ENCODE measurements at regions not wholly inside any gene's neighbourhood (a gene's known extent, or its start where the extent isn't known, plus 50 kb on each side); places are given as distances from the start of the nearest gene placed in this dataset.
"Not testable (repeated sequence)": the region's sequence is repeated elsewhere in the genome, so short reads cannot be mapped to it uniquely, and the experiment has no call there.

DNA sequence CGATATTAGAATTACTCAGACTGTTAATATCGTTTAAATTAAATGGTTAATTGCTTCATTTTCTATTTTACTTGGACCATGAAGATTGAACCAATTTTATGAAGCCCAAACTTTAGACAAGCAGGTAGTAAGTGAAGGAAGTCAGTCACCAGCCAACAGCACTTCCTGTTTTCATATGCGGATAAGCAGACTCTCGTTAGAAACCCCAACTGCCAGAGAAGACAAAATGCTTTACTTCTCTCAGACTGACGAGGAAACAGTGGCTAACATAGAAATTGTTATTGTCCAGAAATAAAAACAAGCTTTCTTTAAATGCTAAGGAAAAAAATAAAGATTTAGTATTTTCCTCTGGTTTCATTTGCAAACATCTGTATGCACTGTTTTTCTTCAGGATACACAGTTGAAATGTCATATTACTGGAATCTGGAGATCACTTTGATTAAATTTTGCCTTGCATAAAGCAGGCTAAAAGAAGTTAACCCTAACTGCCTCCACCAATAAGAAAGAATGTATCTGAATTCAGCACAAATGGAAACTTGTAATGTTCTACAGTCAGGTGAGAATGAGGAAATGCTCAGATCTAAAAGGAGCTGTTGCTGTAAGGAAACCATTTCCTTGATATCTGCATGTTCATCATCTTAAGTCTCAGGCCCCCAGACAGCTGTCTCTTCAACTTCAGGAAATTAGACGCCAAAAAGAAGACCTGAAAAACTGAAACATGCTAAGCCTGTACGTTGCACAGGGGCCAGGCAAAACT lies 129.8 kb upstream of the SAMSN1 start:
- no peak for DNase-seq

DNA sequence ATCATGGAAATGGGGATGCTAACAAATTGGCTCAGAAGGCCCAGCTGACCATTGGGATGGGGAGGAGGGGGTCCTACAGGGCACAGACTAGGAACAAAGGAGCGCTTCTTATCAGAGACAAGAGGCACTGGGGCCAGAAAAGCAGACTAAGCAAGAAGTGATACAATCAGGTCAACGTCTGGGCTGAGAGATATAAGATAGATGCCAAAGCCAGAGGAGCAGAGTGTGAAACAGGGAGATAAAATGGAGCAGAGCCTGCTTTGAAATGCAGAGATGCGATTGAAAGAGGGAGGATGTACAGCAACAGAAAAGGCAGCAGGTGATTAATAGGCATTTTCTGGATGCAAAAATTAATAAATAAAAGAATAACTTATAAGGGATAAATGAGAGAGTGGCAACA lies 127.5 kb upstream of the SAMSN1 start:
- no peak for DNase-seq

DNA sequence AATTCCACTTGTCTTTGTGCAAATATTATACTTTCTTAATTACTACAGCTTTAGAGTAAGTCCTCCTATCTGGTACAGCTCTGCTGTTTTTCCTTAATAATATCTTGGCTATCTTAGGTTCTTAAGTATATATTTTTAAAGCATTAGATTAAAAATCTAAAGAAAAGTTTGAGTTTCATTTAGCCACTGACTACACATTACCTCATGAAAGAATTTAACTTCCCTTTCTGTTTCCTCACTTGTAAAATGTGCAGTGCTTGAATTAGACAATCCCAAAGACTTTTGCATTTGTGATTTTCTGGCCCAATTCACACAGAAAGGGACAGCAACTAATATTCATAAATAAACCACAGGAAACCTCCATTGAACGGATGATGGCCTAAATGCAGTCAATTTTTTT lies 126.4 kb upstream of the SAMSN1 start:
- DNase-seq, result no peak

DNA sequence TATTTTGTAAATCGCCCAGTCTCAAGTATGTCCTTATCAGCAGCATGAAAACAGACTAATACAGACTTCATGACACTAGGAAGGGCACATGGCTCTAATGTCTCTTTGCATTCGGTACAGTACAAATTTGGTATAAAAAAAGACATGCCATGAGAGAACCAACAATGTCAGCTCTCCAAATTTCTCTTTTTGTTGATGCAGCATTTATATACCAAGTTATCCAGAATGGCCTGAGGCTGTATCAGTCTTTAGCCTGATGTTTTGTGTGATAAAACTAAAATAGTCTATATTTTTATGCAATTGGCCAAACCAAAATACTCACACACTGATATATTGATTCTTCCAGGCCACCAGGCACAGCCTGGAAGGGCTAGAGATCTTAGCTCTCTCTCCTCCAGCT lies 124.3 kb upstream of the SAMSN1 start:
- no peak for DNase-seq

DNA sequence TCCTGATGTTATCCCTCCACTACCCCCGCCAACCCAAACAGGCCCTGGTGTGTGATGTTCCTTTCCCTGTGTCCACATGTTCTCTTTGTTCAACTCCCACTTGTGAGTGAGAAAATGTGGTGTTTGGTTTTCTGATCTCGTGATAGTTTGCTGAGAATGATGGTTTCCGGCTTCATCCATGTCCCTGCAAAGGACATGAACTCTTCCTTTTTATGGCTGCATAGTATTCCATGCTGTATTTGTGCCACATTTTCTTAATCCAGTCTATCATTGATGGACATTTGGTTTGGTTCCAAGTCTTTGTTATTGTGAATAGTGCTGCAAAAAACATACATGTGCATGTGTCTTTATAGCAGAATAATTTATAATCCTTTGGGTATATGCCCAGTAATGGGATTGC lies 123.0 kb upstream of the SAMSN1 start:
- DNase-seq, result not testable (repeated sequence)

DNA sequence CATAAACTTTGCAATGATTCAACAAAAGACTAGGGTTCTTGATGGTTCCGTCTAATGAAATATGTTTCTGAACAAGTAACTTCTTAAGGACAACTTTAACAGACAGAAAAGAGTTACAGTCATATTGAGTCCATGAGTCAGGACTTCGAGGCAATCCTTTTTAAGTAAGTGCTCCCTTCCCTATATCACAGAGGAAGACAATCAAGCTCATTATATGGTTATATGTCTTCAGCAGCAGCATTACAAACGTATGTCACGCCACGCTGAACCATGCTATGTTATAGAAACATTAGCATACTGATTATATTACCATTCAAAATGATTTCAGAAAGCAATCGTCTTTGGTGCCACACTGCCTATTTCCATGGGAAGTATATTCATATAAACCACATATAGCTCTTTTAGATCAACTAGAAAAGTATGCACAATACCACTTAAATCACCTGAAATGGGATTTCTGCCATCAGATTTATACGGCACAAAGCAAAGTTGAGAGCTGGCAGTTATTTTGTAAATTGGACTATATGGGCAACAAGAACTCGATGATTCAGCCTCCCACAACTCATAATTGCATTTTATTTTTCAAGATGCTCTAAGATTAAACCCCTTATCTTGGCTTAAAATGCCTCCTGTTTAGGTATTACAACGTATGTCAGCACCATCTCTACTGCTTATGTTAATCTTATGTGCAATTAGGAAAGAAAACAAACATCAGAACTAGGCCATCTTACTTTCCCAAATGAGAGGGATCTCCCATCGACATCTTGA lies 111.3 kb upstream of the SAMSN1 start:
- no peak for DNase-seq

DNA sequence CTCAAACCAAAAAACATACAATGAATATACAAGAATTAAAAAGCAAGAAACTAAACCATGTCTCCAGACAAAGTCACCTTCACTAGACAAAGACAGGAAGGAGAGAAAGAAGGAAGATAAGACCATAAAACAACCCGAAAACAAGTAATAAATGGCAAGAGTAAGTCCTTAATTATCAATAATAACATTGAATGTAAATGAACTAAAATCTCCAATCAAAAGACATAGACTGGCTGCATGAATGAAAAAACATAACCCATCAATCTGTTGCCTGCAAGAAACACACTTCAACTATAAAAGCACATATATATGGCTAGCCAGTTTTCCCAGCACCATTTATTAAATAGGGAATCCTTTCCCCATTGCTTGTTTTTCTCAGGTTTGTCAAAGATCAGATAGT lies 100.8 kb upstream of the SAMSN1 start:
- DNase-seq, result no peak

DNA sequence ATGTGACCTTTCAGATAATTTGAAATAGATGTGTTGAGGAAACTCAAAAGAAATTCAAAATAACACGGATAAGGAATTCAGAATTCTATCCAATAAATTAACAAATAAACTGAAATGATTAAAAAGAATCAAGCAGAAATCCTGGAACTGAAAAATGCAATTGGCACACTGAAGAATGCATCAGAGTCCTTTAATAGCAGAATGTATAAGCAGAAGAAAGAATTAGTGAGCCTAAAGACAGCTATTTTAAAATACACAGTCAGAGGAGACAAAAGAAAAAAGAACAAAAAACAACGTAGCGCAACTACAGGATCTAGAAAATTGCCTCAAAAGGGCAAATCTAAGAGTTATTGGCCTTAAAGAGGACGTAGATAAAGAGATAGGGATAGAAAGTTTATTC lies 99.6 kb upstream of the SAMSN1 start:
- no peak for DNase-seq

DNA sequence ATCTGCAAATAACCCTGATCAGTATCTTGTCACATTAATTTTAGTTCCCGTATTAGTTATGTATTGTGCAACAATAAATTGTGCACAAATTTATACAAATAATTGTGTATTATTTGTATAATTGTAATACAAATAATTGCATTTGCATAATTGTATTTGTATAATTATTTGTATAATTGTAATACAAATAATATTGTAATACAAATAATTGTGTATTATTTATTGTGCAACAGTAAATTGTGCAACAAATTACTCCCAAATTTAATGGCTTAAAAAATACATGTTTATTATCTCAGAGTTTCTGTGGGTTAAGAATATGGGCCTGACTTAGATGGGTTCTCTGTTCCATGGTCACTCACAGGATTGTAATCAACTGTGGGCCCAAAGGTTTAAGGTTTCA lies 86.2 kb upstream of the SAMSN1 start:
- DNase-seq, result no peak

DNA sequence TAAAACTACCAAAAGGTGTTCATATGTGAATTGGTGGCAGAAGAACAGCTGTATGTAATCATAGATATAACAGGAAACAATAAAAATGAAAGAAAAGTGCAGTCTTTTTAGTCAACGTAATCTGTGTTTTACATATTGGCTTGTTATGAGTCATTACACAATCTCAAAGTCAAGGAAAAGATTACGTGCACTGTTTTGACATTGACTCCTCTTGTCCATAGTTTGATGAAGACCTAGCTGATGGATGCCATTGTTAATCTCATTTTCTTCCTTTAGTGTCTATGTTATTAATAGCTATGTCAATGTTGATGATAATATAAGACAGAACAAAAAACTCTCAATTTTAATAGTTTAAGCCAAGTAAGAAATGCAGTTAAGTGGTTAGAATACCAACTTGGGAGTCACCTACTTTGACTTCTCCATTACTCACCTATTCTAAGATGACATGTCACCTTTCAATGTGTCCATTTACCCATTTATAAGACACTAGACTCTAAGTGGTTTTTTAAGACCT lies 84.5 kb upstream of the SAMSN1 start:
- DNase-seq, result no peak

DNA sequence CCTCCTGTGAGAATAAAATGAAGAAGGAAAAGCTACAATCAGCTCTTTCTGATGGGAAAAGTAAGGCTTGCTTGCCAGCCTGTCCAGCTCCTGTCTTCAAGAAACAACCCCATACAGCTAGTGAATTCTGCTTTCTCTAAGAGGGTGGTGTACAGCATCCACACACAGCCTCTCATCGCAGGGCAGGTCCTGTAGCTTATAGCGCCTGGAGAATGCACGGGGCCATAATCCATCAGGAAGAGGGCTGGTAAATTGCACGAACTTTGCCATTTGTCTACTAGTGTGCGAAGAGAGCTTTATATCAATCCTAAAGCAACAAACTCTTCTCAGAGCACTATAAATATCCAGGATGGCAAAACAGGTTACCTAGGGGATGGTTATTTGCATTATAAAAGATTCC lies 83.3 kb upstream of the SAMSN1 start:
- no peak for DNase-seq

DNA sequence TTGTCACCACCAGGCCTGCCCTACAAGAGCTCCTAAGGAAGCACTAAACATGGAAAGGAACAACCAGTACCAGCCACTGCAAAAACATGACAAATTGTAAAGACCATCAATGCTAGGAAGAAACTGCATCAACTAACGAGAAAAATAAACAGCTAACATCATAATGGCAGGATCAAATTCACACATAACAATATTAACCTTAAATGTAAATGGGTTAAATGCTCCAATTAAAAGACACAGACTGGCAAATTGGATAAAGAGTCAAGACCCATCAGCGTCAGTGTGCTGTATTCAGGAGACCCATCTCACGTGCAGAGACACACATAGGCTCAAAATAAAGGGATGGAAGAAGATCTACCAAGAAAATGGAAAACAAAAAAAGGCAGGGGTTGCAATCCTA lies 77.0 kb upstream of the SAMSN1 start:
- DNase-seq, result not testable (repeated sequence)

DNA sequence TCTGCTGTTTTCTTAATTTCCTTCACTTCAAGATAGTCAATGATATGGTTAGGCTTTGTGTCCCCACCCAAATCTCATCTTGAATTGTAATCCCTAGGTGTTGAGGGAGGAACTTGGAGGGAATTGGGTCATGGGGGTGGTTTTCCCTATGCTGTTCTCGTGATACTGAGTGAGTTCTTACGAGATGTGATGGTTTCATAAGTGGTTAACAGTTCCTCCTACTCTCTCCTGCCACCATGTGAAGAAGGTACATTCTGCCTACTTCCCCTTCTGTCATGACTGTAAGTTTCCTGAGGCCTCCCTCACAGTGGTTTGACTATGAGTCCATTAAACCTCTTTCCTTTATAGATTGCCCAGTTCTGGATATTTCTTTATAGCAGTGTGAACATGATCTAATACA lies 74.0 kb upstream of the SAMSN1 start:
- DNase-seq, result no peak

DNA sequence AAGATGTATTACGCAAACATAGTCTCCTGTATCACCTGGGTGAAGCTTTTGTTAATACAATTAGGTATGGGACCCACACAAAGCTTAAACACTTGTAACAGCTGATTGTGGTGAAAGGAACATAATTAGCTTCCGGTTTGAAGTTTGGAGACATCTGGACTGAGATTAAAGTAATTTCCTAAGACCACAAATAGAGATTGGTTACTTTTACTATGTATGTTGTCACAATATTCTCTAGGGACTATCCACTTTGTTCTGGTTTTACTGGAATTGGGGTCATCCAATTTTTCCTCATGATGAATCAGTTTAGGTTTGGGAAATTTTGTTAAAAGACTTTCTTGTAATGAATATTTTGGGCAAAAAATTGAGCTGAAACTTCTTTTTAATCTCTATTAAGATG lies 71.8 kb upstream of the SAMSN1 start:
- no peak for DNase-seq

DNA sequence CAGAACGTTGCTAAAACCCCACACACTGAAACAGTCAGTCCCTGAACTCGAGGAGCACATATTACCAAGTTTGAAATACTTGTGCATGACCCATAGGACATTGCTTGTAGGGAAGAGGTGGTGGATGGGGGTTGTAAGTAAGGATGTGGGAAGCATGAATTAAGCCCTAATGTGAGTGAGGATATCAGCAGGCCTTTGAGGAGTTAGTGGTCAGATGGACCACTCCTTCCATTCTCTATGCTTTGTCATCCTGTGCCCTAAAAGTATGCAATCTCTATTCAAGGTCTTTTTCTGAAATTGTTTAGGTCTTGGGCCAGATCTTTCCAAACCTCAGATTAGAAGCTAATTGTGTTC lies 70.9 kb upstream of the SAMSN1 start:
- no peak for DNase-seq

DNA sequence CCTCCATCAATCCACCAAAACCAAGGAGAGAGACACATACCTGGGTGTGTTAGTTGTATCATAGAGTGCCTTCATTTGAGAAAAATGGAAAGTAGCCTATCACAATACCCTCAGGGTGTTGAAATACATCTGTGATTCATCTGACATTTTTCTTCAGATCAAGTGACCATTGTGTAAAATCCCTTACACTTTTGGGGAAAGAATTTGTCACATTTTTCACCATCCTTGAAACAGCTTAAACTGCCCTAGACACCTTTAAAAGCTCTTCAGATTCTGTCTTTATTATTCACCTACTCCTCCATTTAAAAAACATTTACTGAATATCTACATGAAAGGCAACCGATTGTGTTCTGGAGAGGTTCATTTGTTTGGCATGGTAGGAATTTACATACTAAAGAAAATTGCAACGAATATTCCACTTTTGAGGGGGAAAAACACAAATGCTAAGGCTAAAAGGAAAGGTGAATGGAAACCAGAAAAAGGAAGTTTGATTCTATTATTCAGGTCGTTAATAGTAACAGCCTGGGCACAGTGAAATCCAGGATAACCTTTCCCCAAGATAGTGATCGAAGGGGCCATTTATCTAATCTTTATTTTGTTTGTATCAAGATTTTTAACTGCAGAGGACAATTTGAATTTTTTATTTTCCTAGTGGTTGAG lies 70.4 kb upstream of the SAMSN1 start:
- no peak for DNase-seq

DNA sequence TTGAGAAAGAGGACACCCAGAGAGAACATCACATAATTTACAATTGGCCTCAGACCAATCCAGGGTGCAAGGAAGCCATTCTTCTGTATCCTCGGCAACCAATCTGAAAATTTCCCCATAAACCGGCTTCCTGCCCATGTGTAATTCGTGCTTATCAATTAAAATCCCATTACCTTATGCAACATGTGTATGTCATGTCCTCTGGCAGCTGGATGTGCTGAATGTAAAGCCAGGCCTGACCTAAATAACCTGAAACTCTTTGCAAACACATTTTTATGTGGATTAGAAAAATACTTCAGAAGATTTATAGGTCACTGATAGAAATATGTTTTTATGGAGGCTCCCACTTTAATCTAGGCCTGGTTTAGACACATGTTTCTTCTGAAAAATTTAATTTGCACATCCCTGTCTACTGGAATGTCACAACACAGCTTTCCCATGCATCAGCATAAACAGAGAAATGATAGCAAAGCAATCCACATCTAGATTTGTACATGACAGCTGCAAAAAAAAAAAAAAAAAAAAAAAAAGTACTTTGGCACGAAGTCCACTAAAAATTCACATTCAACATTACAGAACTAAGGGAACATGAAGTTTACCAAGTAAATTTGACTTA lies 69.4 kb upstream of the SAMSN1 start:
- DNase-seq, result no peak

DNA sequence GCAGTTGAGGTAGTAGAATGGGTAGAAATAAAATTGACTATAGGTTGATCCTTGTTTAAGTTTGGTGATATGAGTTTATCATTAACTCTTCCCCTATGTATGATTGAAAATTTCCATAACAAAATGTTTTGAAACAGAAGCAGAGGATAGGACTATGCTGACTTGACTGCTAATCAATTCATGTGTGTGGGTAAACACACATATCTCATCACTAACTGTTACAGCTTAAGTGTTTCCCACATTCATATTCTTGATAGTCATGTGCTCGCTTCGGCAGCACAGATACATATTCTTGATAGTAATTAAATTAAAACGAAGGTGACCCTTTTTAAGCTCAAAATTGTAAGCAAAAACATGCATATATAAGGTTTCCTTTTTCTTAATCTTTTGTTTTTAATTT lies 68.2 kb upstream of the SAMSN1 start:
- no peak for DNase-seq

DNA sequence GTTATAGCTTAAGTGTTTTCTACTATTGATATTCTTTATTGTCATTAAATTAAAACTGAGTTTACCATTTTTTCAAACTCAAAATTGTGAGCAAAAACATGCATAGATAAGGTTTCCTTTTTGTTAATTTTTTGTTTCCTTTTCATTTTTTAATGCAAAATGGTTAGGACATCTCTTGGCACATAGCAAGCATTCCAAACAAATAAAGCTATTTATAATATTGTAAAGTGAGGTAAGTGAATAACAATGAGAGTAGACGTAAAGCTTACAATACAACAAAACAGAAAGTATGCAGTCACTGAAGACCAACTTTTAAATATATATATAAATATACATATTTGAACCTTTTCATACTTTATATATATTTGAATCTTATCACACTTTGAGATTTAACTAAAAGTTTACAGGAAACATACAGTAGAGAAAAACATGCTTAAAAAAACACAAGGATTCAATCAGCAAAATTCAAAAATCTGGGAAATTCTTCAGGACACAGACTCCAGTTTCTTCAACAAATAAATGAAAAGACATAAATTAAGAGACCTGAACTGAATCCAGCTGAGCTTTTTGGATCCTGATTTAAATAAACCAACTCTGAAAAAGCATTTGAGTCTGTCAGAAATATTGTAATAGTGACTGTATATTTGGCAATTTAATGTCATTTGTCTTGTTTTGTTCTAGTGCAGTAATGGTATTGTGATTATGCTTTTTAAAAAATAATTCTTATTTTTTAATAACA lies 67.5 kb upstream of the SAMSN1 start:
- DNase-seq, result no peak

DNA sequence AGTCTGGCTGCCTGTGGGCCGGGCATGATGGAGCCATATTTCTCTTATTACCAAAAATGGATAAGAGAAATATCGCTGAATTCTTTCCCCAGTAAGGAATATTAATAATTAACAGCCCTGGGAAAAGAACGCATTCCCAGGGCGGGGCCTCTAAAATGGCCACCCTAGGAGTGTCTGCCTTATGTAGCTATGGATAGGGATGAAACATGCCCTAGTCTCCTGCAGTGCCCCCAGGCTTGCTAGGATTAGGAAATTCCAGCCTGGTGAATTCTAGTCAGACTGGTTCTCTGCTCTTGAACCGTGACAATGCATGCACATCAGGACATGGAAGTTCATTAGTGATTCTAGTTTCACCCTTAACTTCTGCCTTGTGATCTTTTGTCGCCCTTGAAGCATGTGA lies 64.0 kb upstream of the SAMSN1 start:
- DNase-seq, result not testable (repeated sequence)

DNA sequence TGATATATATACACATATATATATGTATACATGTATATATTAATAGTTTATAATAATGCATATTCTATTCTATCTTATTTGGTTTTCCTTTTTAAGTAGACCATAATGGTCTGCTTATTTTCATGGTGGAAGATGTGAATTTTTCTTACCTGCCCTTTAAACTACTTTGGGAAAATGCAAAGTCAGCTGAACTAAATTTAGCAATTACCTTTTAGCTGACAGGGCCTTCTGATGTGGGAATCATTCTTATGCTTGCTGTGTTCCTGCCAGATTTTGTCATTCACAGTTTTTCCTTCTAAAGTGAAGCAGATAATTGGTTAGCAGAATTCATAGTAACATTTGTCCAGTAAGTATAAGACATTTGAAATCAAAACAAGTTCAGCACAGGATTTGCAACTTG lies 63.2 kb upstream of the SAMSN1 start:
- DNase-seq, result no peak

DNA sequence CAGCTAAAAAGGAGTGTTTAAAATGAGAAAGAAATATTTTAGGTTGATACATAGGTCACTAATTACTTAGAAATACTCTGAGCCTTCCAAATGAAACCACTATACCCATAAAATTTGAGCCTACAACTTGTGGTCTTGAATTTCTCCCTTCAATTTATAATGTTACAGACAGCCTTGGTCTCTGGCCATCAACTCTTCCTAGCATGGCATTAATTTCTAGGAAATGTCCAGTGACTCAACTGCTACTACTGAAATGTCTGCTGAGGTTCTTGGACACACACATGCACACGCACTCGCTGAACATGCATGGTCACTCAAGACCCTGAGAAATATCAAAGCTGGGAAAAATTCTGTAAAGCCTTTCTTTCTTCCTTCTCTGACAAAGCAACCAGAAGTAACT lies 61.1 kb upstream of the SAMSN1 start:
- no peak for DNase-seq

DNA sequence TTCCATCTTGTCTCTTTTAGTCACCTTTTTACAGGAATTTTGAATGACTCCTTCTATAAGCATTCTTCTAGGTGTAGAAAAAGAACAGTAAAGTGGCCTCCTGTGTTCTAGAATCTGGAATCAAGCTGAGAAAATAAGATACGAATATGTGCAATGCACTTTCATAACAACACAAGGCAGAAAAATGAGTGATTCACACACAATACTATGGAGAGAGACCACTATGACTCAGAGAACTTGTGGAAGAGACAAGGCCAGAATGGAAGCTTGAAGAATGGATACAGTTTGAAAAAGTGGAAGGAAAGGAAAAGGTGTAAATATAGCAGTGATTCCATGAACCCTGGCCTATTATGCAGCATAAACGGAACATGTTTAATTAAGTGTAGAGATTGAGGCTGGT lies 57.1 kb upstream of the SAMSN1 start:
- DNase-seq, result no peak
